GM19023 (cell line): ENCODE measurements at regions not wholly inside any gene's neighbourhood (a gene's known extent, or its start where the extent isn't known, plus 50 kb on each side); places are given as distances from the start of the nearest gene placed in this dataset.

Experiments
- ATAC-seq: cut with Tn5 transposase; IDR thresholded peaks from one replicate; pipeline ENCODE4 v1.9.1; 2021; ENCODE audit warnings: mild to moderate bottlenecking, moderate library complexity; ENCODE audit not compliant: unreplicated experiment

- ATAC-seq, result no peak
Observed at GRCh38 chr13:73201626-73202025, 142.8 kb downstream of the KLF5 start.

- ATAC-seq, result no peak
Observed at GRCh38 chr13:73198991-73199411, 140.2 kb downstream of the KLF5 start.

GRCh38 chr13:73195091-73195490, 136.3 kb downstream of the KLF5 start:
- no peak for ATAC-seq

- ATAC-seq, result no peak
Observed at GRCh38 chr13:73194310-73194709, 135.5 kb downstream of the KLF5 start.

- no peak for ATAC-seq
Observed at GRCh38 chr13:73193554-73193953, 134.7 kb downstream of the KLF5 start.

GRCh38 chr13:73190477-73190876, 131.7 kb downstream of the KLF5 start:
- no peak for ATAC-seq

GRCh38 chr13:73189776-73190175, 131.0 kb downstream of the KLF5 start:
- no peak for ATAC-seq

GRCh38 chr13:73189362-73189761, 130.6 kb downstream of the KLF5 start:
- ATAC-seq, result no peak

GRCh38 chr13:73187106-73187505, 128.3 kb downstream of the KLF5 start:
- ATAC-seq, result no peak

GRCh38 chr13:73179650-73180274, 121.0 kb downstream of the KLF5 start:
- ATAC-seq, result no peak

- no peak for ATAC-seq
Observed at GRCh38 chr13:73177916-73178565, 119.2 kb downstream of the KLF5 start.

GRCh38 chr13:73177017-73177416, 118.2 kb downstream of the KLF5 start:
- ATAC-seq, result no peak

- no peak for ATAC-seq
Observed at GRCh38 chr13:73174521-73175010, 115.8 kb downstream of the KLF5 start.

GRCh38 chr13:73173279-73173811, 114.5 kb downstream of the KLF5 start:
- no peak for ATAC-seq

- ATAC-seq, result no peak
Observed at GRCh38 chr13:73171926-73172325, 113.1 kb downstream of the KLF5 start.

- no peak for ATAC-seq
Observed at GRCh38 chr13:73171271-73171682, 112.5 kb downstream of the KLF5 start.

GRCh38 chr13:73169971-73170370, 111.2 kb downstream of the KLF5 start:
- no peak for ATAC-seq

GRCh38 chr13:73168953-73169401, 110.2 kb downstream of the KLF5 start:
- no peak for ATAC-seq

- no peak for ATAC-seq
Observed at GRCh38 chr13:73168226-73168952, 109.6 kb downstream of the KLF5 start.

GRCh38 chr13:73167028-73167820, 108.4 kb downstream of the KLF5 start:
- no peak for ATAC-seq

- ATAC-seq, result no peak
Observed at GRCh38 chr13:73166204-73166603, 107.4 kb downstream of the KLF5 start.
